Glutamatergic neuron (in vitro differentiated cells): ENCODE measurements at regions not wholly inside any gene's neighbourhood (a gene's known extent, or its start where the extent isn't known, plus 50 kb on each side); places are given as distances from the start of the nearest gene placed in this dataset.

Experiments used
- DNase-seq: peaks from one replicate; pipeline ENCODE4 v3.0.0; 2022
- H3K27ac Mint-ChIP-seq: one replicate; pipeline ENCODE4 v1.8.0; 2020; ENCODE audit warnings: mild to moderate bottlenecking, mixed read lengths, inconsistent platforms; ENCODE audit not compliant: unreplicated experiment
- H3K27me3 Mint-ChIP-seq: one replicate; pipeline ENCODE4 v1.8.0; 2020; ENCODE audit warnings: mild to moderate bottlenecking, moderate library complexity, mixed read lengths, inconsistent platforms; ENCODE audit not compliant: unreplicated experiment
- H3K36me3 Mint-ChIP-seq: one replicate; pipeline ENCODE4 v1.8.0; 2020; ENCODE audit warnings: mild to moderate bottlenecking, mixed read lengths, inconsistent platforms; ENCODE audit not compliant: unreplicated experiment
- H3K4me1 Mint-ChIP-seq: one replicate; pipeline ENCODE4 v1.8.0; 2020; ENCODE audit warnings: mild to moderate bottlenecking, low read depth, mixed read lengths, inconsistent platforms; ENCODE audit not compliant: unreplicated experiment
- H3K4me3 Mint-ChIP-seq: one replicate; pipeline ENCODE4 v1.8.0; 2020; ENCODE audit warnings: mild to moderate bottlenecking, mixed read lengths, inconsistent platforms; ENCODE audit not compliant: unreplicated experiment
- H3K9me3 Mint-ChIP-seq: one replicate; pipeline ENCODE4 v1.8.0; 2020; ENCODE audit warnings: mild to moderate bottlenecking, moderate library complexity, mixed read lengths, inconsistent platforms; ENCODE audit not compliant: unreplicated experiment
- CTCF ChIP-seq: fragments of 200-600 bp; sonication (generic); IDR thresholded peaks from one replicate; pipeline ENCODE4 v1.5.0; 2021; ENCODE audit not compliant: partially characterized antibody, unreplicated experiment

GRCh38 chr12:13561923-13562322 is 365.4 kb downstream of the EMP1 start:
- TF ChIP-seq CTCF, result no peak
- no peaks in the 10 kb centered on the region for H3K9me3 Mint-ChIP-seq
- DNase-seq, result no peak
- no peak overlapping the region for H3K4me3 Mint-ChIP-seq
- H3K4me1 Mint-ChIP-seq, result no peaks in the 10 kb centered on the region
- no peak overlapping the region for H3K27ac Mint-ChIP-seq
- no peaks in the 10 kb centered on the region for H3K36me3 Mint-ChIP-seq
- peaks cover 1% of the 10 kb centered on the region for H3K27me3 Mint-ChIP-seq

- no peak for TF ChIP-seq CTCF
- no peaks in the 10 kb centered on the region for H3K9me3 Mint-ChIP-seq
- no peak overlapping the region for H3K4me3 Mint-ChIP-seq
- no peak for DNase-seq
- peaks cover 1% of the 10 kb centered on the region for H3K27me3 Mint-ChIP-seq
- no peaks in the 10 kb centered on the region for H3K36me3 Mint-ChIP-seq
- H3K4me1 Mint-ChIP-seq, result no peaks in the 10 kb centered on the region
- H3K27ac Mint-ChIP-seq, result no peak overlapping the region
Measured at GRCh38 chr12:13559318-13559978, 362.9 kb downstream of the EMP1 start.

GRCh38 chr12:13552830-13553229 is 356.3 kb downstream of the EMP1 start:
- H3K27me3 Mint-ChIP-seq, result no peaks in the 10 kb centered on the region
- no peaks in the 10 kb centered on the region for H3K9me3 Mint-ChIP-seq
- no peak overlapping the region for H3K27ac Mint-ChIP-seq
- no peaks in the 10 kb centered on the region for H3K36me3 Mint-ChIP-seq
- H3K4me1 Mint-ChIP-seq, result no peaks in the 10 kb centered on the region
- no peak overlapping the region for H3K4me3 Mint-ChIP-seq
- TF ChIP-seq CTCF, result no peak
- DNase-seq, result no peak

- H3K27me3 Mint-ChIP-seq, result no peaks in the 10 kb centered on the region
- no peak overlapping the region for H3K4me3 Mint-ChIP-seq
- no peak for TF ChIP-seq CTCF
- no peak for DNase-seq
- no peak overlapping the region for H3K27ac Mint-ChIP-seq
- no peaks in the 10 kb centered on the region for H3K36me3 Mint-ChIP-seq
- no peaks in the 10 kb centered on the region for H3K4me1 Mint-ChIP-seq
- peaks cover 1% of the 10 kb centered on the region for H3K9me3 Mint-ChIP-seq
Measured at GRCh38 chr12:13547283-13547682, 350.8 kb downstream of the EMP1 start.

GRCh38 chr12:13546231-13546630 is 349.7 kb downstream of the EMP1 start:
- Mint-ChIP-seq H3K4me1 (no peaks in the 10 kb centered on the region), H3K27me3 (no peaks in the 10 kb centered on the region), H3K27ac (no peak overlapping the region), H3K36me3 (no peaks in the 10 kb centered on the region), H3K4me3 (no peak overlapping the region), H3K9me3 (peaks cover 1% of the 10 kb centered on the region)
- TF ChIP-seq CTCF, result no peak
- no peak for DNase-seq
